Neuronal stem cell (in vitro differentiated cells): ENCODE measurements at regions not wholly inside any gene's neighbourhood (a gene's known extent, or its start where the extent isn't known, plus 50 kb on each side); places are given as distances from the start of the nearest gene placed in this dataset.

Experiments used
- DNase-seq: peaks from one replicate; pipeline ENCODE4 v3.0.0-alpha.2; 2013; ENCODE audit warnings: low spot score
- H2AFZ ChIP-seq: one replicate; pipeline ENCODE4 v1.6.1; 2013; ENCODE audit warnings: mild to moderate bottlenecking, low read length, inconsistent platforms
- H2AK5ac ChIP-seq: 2 replicates; pipeline ENCODE4 v1.6.1; 2013; ENCODE audit warnings: low read depth, mild to moderate bottlenecking, inconsistent platforms, low read length, moderate library complexity, mixed read lengths
- H2BK120ac ChIP-seq: 2 replicates; pipeline ENCODE4 v1.6.1; 2013; ENCODE audit warnings: low read depth, mild to moderate bottlenecking, inconsistent platforms, low read length, moderate library complexity, mixed read lengths
- H2BK12ac ChIP-seq: one replicate; pipeline ENCODE4 v1.6.1; 2013; ENCODE audit warnings: low read length, inconsistent platforms
- H2BK15ac ChIP-seq: 2 replicates; pipeline ENCODE4 v1.6.1; 2013; ENCODE audit warnings: mild to moderate bottlenecking, low read length, inconsistent platforms, mixed read lengths
- H2BK5ac ChIP-seq: one replicate; pipeline ENCODE4 v1.6.1; 2013; ENCODE audit warnings: inconsistent platforms, mild to moderate bottlenecking, low read length, moderate library complexity
- H3K14ac ChIP-seq: one replicate; pipeline ENCODE4 v1.6.1; 2013; ENCODE audit warnings: low read length, inconsistent platforms
- H3K18ac ChIP-seq: 2 replicates; pipeline ENCODE4 v1.6.1; 2013; ENCODE audit warnings: low read length, inconsistent platforms
- H3K23ac ChIP-seq: 2 replicates; pipeline ENCODE4 v1.6.1; 2013; ENCODE audit warnings: low read depth, mild to moderate bottlenecking, mixed read lengths, low read length, inconsistent platforms; ENCODE audit not compliant: poor library complexity
- H3K27ac ChIP-seq: replicated peaks from 3 replicates; pipeline ENCODE4 v1.5.1; 2013; ENCODE audit warnings: low read length, inconsistent platforms
- H3K27me3 ChIP-seq, 3 experiments: 2 replicates each; pipeline ENCODE4 v1.6.1; 2013; ENCODE audit warnings: low read length in 3 of 3, mild to moderate bottlenecking in 2 of 3, inconsistent platforms in 1 of 3, low read depth in 1 of 3, mixed read lengths in 1 of 3, moderate library complexity in 1 of 3; ENCODE audit not compliant: control insufficient read depth in 3 of 3, insufficient read depth in 3 of 3
- H3K36me3 ChIP-seq, 2 donors: replicated peaks in 1 of 2; 2 replicates each; pipeline ENCODE4 v1.6.1; 2013; ENCODE audit warnings: low read length in 2 of 2; ENCODE audit not compliant: control insufficient read depth in 2 of 2, insufficient read depth in 2 of 2
- H3K4ac ChIP-seq: 2 replicates; pipeline ENCODE4 v1.6.1; 2013; ENCODE audit warnings: inconsistent platforms, mild to moderate bottlenecking, low read length, moderate library complexity
- H3K4me1 ChIP-seq, 2 donors: 1 replicate in 1 of 2; 2 replicates in 1 of 2; pipeline ENCODE4 v1.6.1; 2013; ENCODE audit warnings: low read length in 2 of 2, low read depth in 1 of 2; ENCODE audit not compliant: control insufficient read depth in 2 of 2, insufficient read depth in 1 of 2
- H3K4me2 ChIP-seq: one replicate; pipeline ENCODE4 v1.6.1; 2013; ENCODE audit warnings: mild to moderate bottlenecking, low read length, inconsistent platforms; ENCODE audit not compliant: insufficient read depth, poor library complexity, severe bottlenecking
- H3K4me3 ChIP-seq, 2 donors: 2 replicates each; pipeline ENCODE4 v1.5.1; 2013; ENCODE audit warnings: low read length in 2 of 2, mild to moderate bottlenecking in 2 of 2, inconsistent platforms in 1 of 2, moderate library complexity in 1 of 2
- H3K79me1 ChIP-seq: one replicate; pipeline ENCODE4 v1.6.1; 2013; ENCODE audit warnings: low read depth, mild to moderate bottlenecking, inconsistent platforms, low read length, moderate library complexity
- H3K9ac ChIP-seq: one replicate; pipeline ENCODE4 v1.6.1; 2013; ENCODE audit warnings: mild to moderate bottlenecking, low read depth, low read length, inconsistent platforms; ENCODE audit not compliant: poor library complexity
- H3K9me3 ChIP-seq, 2 donors: replicated peaks in 1 of 2; 2 replicates each; pipeline versions ENCODE3 to v1.6.1; 2013; ENCODE audit warnings: low read length in 2 of 2, mild to moderate bottlenecking in 2 of 2, inconsistent platforms in 1 of 2, low read depth in 1 of 2, mixed read lengths in 1 of 2, moderate library complexity in 1 of 2; ENCODE audit not compliant: control insufficient read depth in 2 of 2, insufficient read depth in 1 of 2
- H4K8ac ChIP-seq: one replicate; pipeline ENCODE4 v1.6.1; 2013; ENCODE audit warnings: low read depth, mild to moderate bottlenecking, inconsistent platforms, low read length, moderate library complexity
- H4K91ac ChIP-seq: one replicate; pipeline ENCODE4 v1.6.1; 2013; ENCODE audit warnings: low read length, low read depth, mild to moderate bottlenecking, inconsistent platforms; ENCODE audit not compliant: poor library complexity
- WGBS, 2 donors: extraction: QIAGEN DNeasy Blood & Tissue Kit; methylation state at CpG; one replicate each; pipeline ENCODE4 v1.1.7; 2013; ENCODE audit warnings: missing lambda C conversion rate in 2 of 2, mixed read lengths in 1 of 2; ENCODE audit not compliant: insufficient read length in 2 of 2, insufficient replicate concordance in 1 of 2; ENCODE audit errors: extremely low coverage in 2 of 2; 5-methylcytosine and 5-hydroxymethylcytosine counted together

DNA sequence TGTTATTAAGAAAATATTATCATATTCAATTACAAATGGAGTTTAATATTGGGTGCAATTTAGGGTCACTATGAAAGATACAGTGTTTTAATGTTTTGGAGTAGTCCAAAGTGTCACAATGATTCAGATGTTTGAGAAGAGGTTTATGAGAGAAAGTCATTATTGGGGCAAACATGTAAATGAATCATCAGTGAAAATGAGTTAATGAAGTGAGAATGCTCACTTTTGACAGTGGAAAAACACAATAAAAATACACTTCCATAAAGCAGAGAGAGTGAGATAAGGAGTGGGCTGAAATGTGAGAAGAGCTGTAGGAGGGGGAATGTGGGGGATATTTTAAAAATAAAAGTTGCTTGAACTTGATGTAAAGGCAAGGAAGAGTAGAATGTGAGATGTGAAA is 957.1 kb downstream of the PCDH18 start:
- H2AFZ ChIP-seq: no peak overlapping the region
- H2AK5ac ChIP-seq: no peak overlapping the region
- no peak overlapping the region for H3K4me3 ChIP-seq
- H4K8ac ChIP-seq: no peak overlapping the region
- H3K4me2 ChIP-seq: no peak overlapping the region
- H3K79me1 ChIP-seq: no peaks in the 10 kb centered on the region
- no peak for DNase-seq
- H4K91ac ChIP-seq: no peak overlapping the region
- no peak overlapping the region for H2BK5ac ChIP-seq
- no peak overlapping the region for H3K23ac ChIP-seq
- no peak overlapping the region for H2BK15ac ChIP-seq
- H3K9me3 ChIP-seq: no peaks in the 10 kb centered on the region
- no peak overlapping the region for H3K14ac ChIP-seq
- no peak overlapping the region for H3K4ac ChIP-seq
- H3K27me3 ChIP-seq: no peaks in the 10 kb centered on the region
- no peak overlapping the region for H3K18ac ChIP-seq
- no peak overlapping the region for H3K9ac ChIP-seq
- H2BK12ac ChIP-seq: no peak overlapping the region
- no peaks in the 10 kb centered on the region for H3K36me3 ChIP-seq
- H3K4me1 ChIP-seq: no peaks in the 10 kb centered on the region
- no peak overlapping the region for H3K27ac ChIP-seq
- H2BK120ac ChIP-seq: no peak overlapping the region

DNA sequence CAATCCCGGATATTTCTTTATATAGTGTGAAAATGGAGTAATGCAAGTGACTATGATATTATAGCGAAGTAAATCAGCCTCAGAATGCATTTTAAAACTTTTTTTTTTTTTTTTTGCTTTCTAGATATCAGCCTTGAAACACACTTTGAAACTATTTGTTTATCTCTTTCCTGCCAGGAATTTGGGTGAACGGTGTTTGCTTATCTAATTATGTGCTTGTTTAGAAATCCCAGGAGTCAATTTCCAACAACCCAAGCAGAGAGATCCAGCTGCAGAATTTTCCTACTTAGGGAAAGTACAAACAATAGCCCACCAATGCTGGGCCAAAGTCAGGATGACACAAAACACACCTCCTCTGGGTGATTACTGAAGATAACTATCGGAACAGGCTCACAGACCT is 958.8 kb downstream of the PCDH18 start:
- no CpG with 5 or more reads among the region's 4 CpGs for WGBS, 2 donors
- Histone ChIP-seq H2BK15ac (no peak overlapping the region), H4K8ac (no peak overlapping the region), H3K4me3 (no peak overlapping the region), H3K4ac (no peak overlapping the region), H3K27ac (no peak overlapping the region), H3K4me1 (no peaks in the 10 kb centered on the region), H3K27me3 (no peaks in the 10 kb centered on the region), H3K79me1 (no peaks in the 10 kb centered on the region), H3K9ac (no peak overlapping the region), H2BK12ac (no peak overlapping the region), H3K23ac (no peak overlapping the region), H3K18ac (no peak overlapping the region), H3K9me3 (no peaks in the 10 kb centered on the region), H3K36me3 (no peaks in the 10 kb centered on the region), H2AK5ac (no peak overlapping the region), H2AFZ (no peak overlapping the region), H2BK5ac (no peak overlapping the region), H4K91ac (no peak overlapping the region), H2BK120ac (no peak overlapping the region), H3K14ac (no peak overlapping the region), H3K4me2 (no peak overlapping the region)
- DNase-seq: no peak

DNA sequence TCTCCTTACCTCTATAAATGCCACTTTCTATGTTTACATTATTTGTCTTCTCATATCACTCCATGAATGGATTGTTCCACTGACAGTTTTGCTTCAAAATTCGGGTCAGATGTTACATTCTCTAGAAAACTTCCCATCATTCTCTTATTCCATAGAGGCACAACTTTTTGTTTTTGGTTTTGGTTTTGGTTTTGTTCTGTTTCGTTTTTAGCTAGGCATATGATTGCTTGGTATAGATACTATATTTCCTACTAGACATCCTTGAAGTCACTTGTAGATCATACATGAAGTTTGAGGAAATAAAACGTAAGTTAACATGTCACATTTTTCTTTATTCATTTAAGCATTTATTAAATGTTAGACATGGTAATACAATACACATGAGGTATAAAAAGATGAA is 961.0 kb downstream of the PCDH18 start:
- Histone ChIP-seq H4K8ac (no peak overlapping the region), H3K79me1 (no peaks in the 10 kb centered on the region), H3K9ac (no peak overlapping the region), H3K4ac (no peak overlapping the region), H2AFZ (no peak overlapping the region), H3K36me3 (no peaks in the 10 kb centered on the region), H3K9me3 (no peaks in the 10 kb centered on the region), H2BK5ac (no peak overlapping the region), H3K23ac (no peak overlapping the region), H3K4me1 (no peaks in the 10 kb centered on the region), H3K14ac (no peak overlapping the region), H3K18ac (no peak overlapping the region), H2BK15ac (no peak overlapping the region), H2BK120ac (no peak overlapping the region), H3K4me2 (no peak overlapping the region), H3K27ac (no peak overlapping the region), H3K4me3 (no peak overlapping the region), H2BK12ac (no peak overlapping the region), H2AK5ac (no peak overlapping the region), H3K27me3 (no peaks in the 10 kb centered on the region), H4K91ac (no peak overlapping the region)
- WGBS, 2 donors: no CpG with 5 or more reads among the region's 3 CpGs
- no peak for DNase-seq

DNA sequence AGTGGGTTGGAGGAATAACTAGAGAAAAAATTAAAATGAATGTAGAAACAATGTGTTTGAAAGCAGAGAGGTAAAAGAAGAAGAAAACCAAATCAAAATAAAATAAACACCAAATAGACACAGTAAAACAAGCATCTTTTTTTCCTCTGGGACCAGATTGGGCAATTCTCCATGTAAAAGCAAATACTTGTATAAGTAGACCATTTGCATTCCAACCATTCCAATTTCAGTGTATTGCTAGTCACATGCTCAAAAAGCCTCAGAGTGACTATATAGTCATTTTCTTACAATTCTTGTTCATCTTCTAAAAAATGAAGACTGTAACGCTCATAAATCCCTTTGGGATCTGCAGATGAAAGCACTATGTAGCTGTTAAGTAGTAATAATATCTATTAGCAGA is 969.5 kb downstream of the PCDH18 start:
- no peaks in the 10 kb centered on the region for H3K27me3 ChIP-seq
- H2BK15ac ChIP-seq: no peak overlapping the region
- H2AK5ac ChIP-seq: no peak overlapping the region
- H4K8ac ChIP-seq: no peak overlapping the region
- no peaks in the 10 kb centered on the region for H3K4me1 ChIP-seq
- H3K9me3 ChIP-seq: no peaks in the 10 kb centered on the region
- H3K9ac ChIP-seq: no peak overlapping the region
- no peaks in the 10 kb centered on the region for H3K36me3 ChIP-seq
- no peak overlapping the region for H3K4ac ChIP-seq
- H2BK120ac ChIP-seq: no peak overlapping the region
- H3K18ac ChIP-seq: no peak overlapping the region
- no peak overlapping the region for H2BK12ac ChIP-seq
- WGBS, 2 donors: no CpG with 5 or more reads among the region's 1 CpG
- no peak overlapping the region for H3K4me3 ChIP-seq
- H3K79me1 ChIP-seq: no peaks in the 10 kb centered on the region
- H3K14ac ChIP-seq: no peak overlapping the region
- H3K4me2 ChIP-seq: no peak overlapping the region
- H4K91ac ChIP-seq: no peak overlapping the region
- DNase-seq: no peak
- H2BK5ac ChIP-seq: no peak overlapping the region
- no peak overlapping the region for H3K27ac ChIP-seq
- no peak overlapping the region for H3K23ac ChIP-seq
- H2AFZ ChIP-seq: no peak overlapping the region
